ENCODE measurements at regions not wholly inside any gene's neighbourhood (a gene's known extent, or its start where the extent isn't known, plus 50 kb on each side); places are given as distances from the start of the nearest gene placed in this dataset.

DNA sequence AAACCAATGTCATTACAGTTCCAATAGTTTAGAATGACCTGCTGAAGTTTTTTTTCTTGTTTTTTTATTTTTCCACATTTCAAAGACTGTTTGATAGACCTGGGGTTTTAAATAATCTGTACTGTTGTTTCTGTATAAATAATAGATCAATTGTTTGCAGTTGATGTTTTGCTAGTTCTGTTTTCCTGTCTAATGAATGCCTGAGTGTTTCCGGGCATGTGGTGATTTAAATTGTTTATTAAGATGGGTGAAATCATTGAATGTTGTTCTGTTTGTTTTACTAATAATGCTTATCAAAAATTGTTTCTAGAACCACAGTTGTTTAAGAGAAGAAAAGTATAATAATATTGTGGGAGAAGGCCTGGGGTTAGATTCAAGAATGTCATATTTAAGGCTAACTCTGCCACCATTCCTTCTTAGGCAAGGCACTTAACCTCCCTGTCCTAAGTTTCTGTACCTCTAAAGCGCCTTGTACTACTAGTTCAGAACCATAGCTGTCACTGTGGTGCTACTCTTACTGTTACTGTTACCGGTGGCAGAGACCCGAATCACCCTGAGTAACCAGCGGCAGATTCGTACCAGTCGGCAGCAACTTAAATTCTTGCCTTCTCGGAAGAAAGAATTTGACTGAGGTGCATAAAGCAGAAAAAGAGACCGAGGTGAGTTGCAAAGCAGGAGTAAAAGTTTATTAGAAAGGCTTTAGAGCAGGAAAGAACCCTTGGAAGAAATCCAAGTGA lies 1014.1 kb downstream of the REEP3 start:
- Histone ChIP-seq H3K27me3 (replicated peaks; ENCODE audit: insufficient read depth, low read length) (no peaks in the 10 kb centered on the region), H3K36me3 (replicated peaks; ENCODE audit: insufficient read depth, low read length) (no peaks in the 10 kb centered on the region), H4K20me1 (ENCODE audit: insufficient read depth, low read length) (no peaks in the 10 kb centered on the region), H2AFZ (ENCODE audit: low read length) (no peak overlapping the region), H3K4me2 (ENCODE audit: low read depth, low read length) (no peak overlapping the region), H3F3A (ENCODE audit: insufficient read depth, low read length) (no peaks in the 10 kb centered on the region), H3K4me3 (ENCODE audit: low read length) (no peak overlapping the region), H3K9me3 (replicated peaks; ENCODE audit: insufficient read depth, low read length) (no peaks in the 10 kb centered on the region), H3K4me1 (ENCODE audit: low read length) (no peaks in the 10 kb centered on the region), H3K79me2 (ENCODE audit: low read length) (no peaks in the 10 kb centered on the region), H3K9ac (ENCODE audit: low read length) (no peak overlapping the region), H3K9me2 (replicated peaks; ENCODE audit: insufficient read depth, low read length) (no peaks in the 10 kb centered on the region; the same call in 1 of the 2 replicates), H3K27ac (ENCODE audit: low read length) (no peak overlapping the region)
- DNase-seq = no peak
- TF ChIP-seq EZH2phosphoT487 (IDR thresholded peaks at IDR 0.05; ENCODE audit: low read length) (no peak), EZH2 (optimal IDR thresholded peaks at IDR 0.05; ENCODE audit: low read depth, low read length) (no peak)
- TF ChIP-seq, protein P1, sequence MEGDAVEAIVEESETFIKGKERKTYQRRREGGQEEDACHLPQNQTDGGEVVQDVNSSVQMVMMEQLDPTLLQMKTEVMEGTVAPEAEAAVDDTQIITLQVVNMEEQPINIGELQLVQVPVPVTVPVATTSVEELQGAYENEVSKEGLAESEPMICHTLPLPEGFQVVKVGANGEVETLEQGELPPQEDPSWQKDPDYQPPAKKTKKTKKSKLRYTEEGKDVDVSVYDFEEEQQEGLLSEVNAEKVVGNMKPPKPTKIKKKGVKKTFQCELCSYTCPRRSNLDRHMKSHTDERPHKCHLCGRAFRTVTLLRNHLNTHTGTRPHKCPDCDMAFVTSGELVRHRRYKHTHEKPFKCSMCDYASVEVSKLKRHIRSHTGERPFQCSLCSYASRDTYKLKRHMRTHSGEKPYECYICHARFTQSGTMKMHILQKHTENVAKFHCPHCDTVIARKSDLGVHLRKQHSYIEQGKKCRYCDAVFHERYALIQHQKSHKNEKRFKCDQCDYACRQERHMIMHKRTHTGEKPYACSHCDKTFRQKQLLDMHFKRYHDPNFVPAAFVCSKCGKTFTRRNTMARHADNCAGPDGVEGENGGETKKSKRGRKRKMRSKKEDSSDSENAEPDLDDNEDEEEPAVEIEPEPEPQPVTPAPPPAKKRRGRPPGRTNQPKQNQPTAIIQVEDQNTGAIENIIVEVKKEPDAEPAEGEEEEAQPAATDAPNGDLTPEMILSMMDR (IDR thresholded peaks at IDR 0.05; ENCODE audit: low read length) = no peak

GRCh38 chr10:64537112-64537511 lies 1015.9 kb downstream of the REEP3 start:
- H3K4me3 ChIP-seq (ENCODE audit: low read length) = no peak overlapping the region
- DNase-seq = no peak
- no peak overlapping the region for H3K4me2 ChIP-seq (ENCODE audit: low read depth, low read length)
- no peaks in the 10 kb centered on the region for H4K20me1 ChIP-seq (ENCODE audit: insufficient read depth, low read length)
- H3K79me2 ChIP-seq (ENCODE audit: low read length) = no peaks in the 10 kb centered on the region
- H3F3A ChIP-seq (ENCODE audit: insufficient read depth, low read length) = no peaks in the 10 kb centered on the region
- H3K36me3 ChIP-seq (replicated peaks; ENCODE audit: insufficient read depth, low read length) = no peaks in the 10 kb centered on the region
- H3K9me2 ChIP-seq (replicated peaks; ENCODE audit: insufficient read depth, low read length) = no peaks in the 10 kb centered on the region; the same call in 1 of the 2 replicates
- no peaks in the 10 kb centered on the region for H3K27me3 ChIP-seq (replicated peaks; ENCODE audit: insufficient read depth, low read length)
- no peaks in the 10 kb centered on the region for H3K9me3 ChIP-seq (replicated peaks; ENCODE audit: insufficient read depth, low read length)
- TF ChIP-seq, protein P1 (IDR thresholded peaks at IDR 0.05; ENCODE audit: low read length) = no peak
- no peak for TF ChIP-seq EZH2 (optimal IDR thresholded peaks at IDR 0.05; ENCODE audit: low read depth, low read length)
- no peak for TF ChIP-seq EZH2phosphoT487 (IDR thresholded peaks at IDR 0.05; ENCODE audit: low read length)
- H3K27ac ChIP-seq (ENCODE audit: low read length) = no peak overlapping the region
- no peak overlapping the region for H3K9ac ChIP-seq (ENCODE audit: low read length)
- H3K4me1 ChIP-seq (ENCODE audit: low read length) = no peaks in the 10 kb centered on the region
- no peak overlapping the region for H2AFZ ChIP-seq (ENCODE audit: low read length)

DNA sequence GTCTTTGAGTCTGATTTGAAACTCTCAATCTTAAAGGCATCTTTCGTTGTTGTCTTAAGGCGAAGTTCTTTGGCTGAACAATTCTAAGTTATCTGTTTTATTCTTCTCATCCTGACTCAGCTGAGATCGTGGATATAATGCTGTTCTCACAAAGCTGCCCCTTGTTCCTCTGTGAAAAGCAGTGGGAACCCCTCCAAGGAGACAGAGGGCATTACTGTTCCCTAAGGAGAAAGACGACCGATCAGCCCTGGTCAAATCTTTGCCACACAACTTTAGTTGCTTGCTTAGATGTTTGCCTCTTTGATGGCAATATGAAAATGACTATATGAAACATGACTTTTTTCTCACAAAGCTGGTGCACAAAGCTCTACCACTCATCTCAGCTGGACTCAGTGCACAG lies 1016.7 kb downstream of the REEP3 start:
- Histone ChIP-seq H3K27ac (ENCODE audit: low read length) (no peak overlapping the region), H3K9me3 (replicated peaks; ENCODE audit: insufficient read depth, low read length) (no peaks in the 10 kb centered on the region), H3K36me3 (replicated peaks; ENCODE audit: insufficient read depth, low read length) (no peaks in the 10 kb centered on the region), H3K4me3 (ENCODE audit: low read length) (no peak overlapping the region), H3K4me1 (ENCODE audit: low read length) (no peaks in the 10 kb centered on the region), H3K4me2 (ENCODE audit: low read depth, low read length) (no peak overlapping the region), H3K27me3 (replicated peaks; ENCODE audit: insufficient read depth, low read length) (no peaks in the 10 kb centered on the region), H2AFZ (ENCODE audit: low read length) (no peak overlapping the region), H3F3A (ENCODE audit: insufficient read depth, low read length) (no peaks in the 10 kb centered on the region), H3K79me2 (ENCODE audit: low read length) (no peaks in the 10 kb centered on the region), H3K9me2 (replicated peaks; ENCODE audit: insufficient read depth, low read length) (no peaks in the 10 kb centered on the region; the same call in 1 of the 2 replicates), H3K9ac (ENCODE audit: low read length) (no peak overlapping the region), H4K20me1 (ENCODE audit: insufficient read depth, low read length) (no peaks in the 10 kb centered on the region)
- TF ChIP-seq, protein P1 (IDR thresholded peaks at IDR 0.05; ENCODE audit: low read length) = no peak
- no peak for TF ChIP-seq EZH2phosphoT487 (IDR thresholded peaks at IDR 0.05; ENCODE audit: low read length)
- DNase-seq = no peak

Data from MM.1S (cell line).